Mesendoderm (in vitro differentiated cells): ENCODE measurements at regions not wholly inside any gene's neighbourhood (a gene's known extent, or its start where the extent isn't known, plus 50 kb on each side); places are given as distances from the start of the nearest gene placed in this dataset.

ENCODE experiments used
- DNase-seq: peaks from one replicate; pipeline ENCODE4 v3.0.0; 2013
- H2AK5ac ChIP-seq: 2 replicates; pipeline ENCODE4 v1.6.1; 2013; ENCODE audit warnings: low read length, inconsistent platforms
- H2BK120ac ChIP-seq: 2 replicates; pipeline ENCODE4 v1.6.1; 2013; ENCODE audit warnings: low read depth, mild to moderate bottlenecking, low read length, moderate library complexity, mixed read lengths
- H2BK15ac ChIP-seq: replicated peaks from 2 replicates; pipeline ENCODE4 v1.6.1; 2013; ENCODE audit warnings: low read depth, mild to moderate bottlenecking, moderate library complexity
- H2BK5ac ChIP-seq: 2 replicates; pipeline ENCODE4 v1.6.1; 2013; ENCODE audit warnings: low read length, inconsistent platforms
- H3K18ac ChIP-seq: 2 replicates; pipeline ENCODE4 v1.6.1; 2013; ENCODE audit warnings: mild to moderate bottlenecking, low read length, mixed read lengths
- H3K23ac ChIP-seq: one replicate; pipeline ENCODE4 v1.6.1; 2013; ENCODE audit warnings: low read length
- H3K27ac ChIP-seq: 2 replicates; pipeline ENCODE4 v1.5.1; 2013; ENCODE audit warnings: low read depth, mild to moderate bottlenecking, inconsistent platforms, low read length, moderate library complexity
- H3K27me3 ChIP-seq: 2 replicates; pipeline ENCODE4 v1.6.1; 2013; ENCODE audit warnings: low read length, control low read depth, mild to moderate bottlenecking, inconsistent platforms; ENCODE audit not compliant: insufficient read depth, poor library complexity
- H3K36me3 ChIP-seq: 2 replicates; pipeline ENCODE4 v1.6.1; 2013; ENCODE audit warnings: low read length, inconsistent platforms; ENCODE audit not compliant: control insufficient read depth, insufficient read depth
- H3K4ac ChIP-seq: one replicate; pipeline ENCODE4 v1.6.1; 2013; ENCODE audit warnings: low read depth, mild to moderate bottlenecking, low read length, moderate library complexity
- H3K4me1 ChIP-seq: 2 replicates; pipeline ENCODE4 v1.6.1; 2013; ENCODE audit warnings: low read depth, low read length, inconsistent platforms; ENCODE audit not compliant: control insufficient read depth
- H3K4me2 ChIP-seq: 2 replicates; pipeline ENCODE4 v1.6.1; 2013; ENCODE audit warnings: low read length
- H3K4me3 ChIP-seq: 2 replicates; pipeline ENCODE4 v1.5.1; 2013; ENCODE audit warnings: mild to moderate bottlenecking, low read length
- H3K56ac ChIP-seq: one replicate; pipeline ENCODE4 v1.6.1; 2013; ENCODE audit warnings: low read length
- H3K79me1 ChIP-seq: 2 replicates; pipeline ENCODE4 v1.6.1; 2013; ENCODE audit warnings: low read length, inconsistent platforms
- H3K79me2 ChIP-seq: 2 replicates; pipeline ENCODE4 v1.6.1; 2013; ENCODE audit warnings: mild to moderate bottlenecking, low read length; ENCODE audit not compliant: control insufficient read depth, insufficient read depth
- H3K9ac ChIP-seq: 2 replicates; pipeline ENCODE4 v1.6.1; 2013; ENCODE audit warnings: low read length, inconsistent platforms
- H4K5ac ChIP-seq: one replicate; pipeline ENCODE4 v1.6.1; 2013; ENCODE audit warnings: low read length
- H4K8ac ChIP-seq: one replicate; pipeline ENCODE4 v1.6.1; 2013; ENCODE audit warnings: low read depth, mild to moderate bottlenecking, control low read depth, low read length, moderate library complexity
- WGBS: extraction: QIAGEN DNeasy Blood & Tissue Kit; methylation state at CpG from one replicate; pipeline ENCODE4 v1.1.7; 2013; ENCODE audit warnings: low lambda C conversion rate, missing lambda C conversion rate; ENCODE audit not compliant: insufficient coverage; ENCODE audit errors: extremely low coverage; 5-methylcytosine and 5-hydroxymethylcytosine counted together

GRCh38 chr15:38614621-38615020 lies 50.0 kb upstream of the RASGRP1 start:
- no peak overlapping the region for H4K5ac ChIP-seq
- no CpG with 5 or more reads among the region's 1 CpG for WGBS

GRCh38 chr15:38617831-38618230 lies 53.2 kb upstream of the RASGRP1 start:
- Histone ChIP-seq H3K27ac (no peak overlapping the region), H4K5ac (no peak overlapping the region), H2BK5ac (no peak overlapping the region), H3K4me3 (no peak overlapping the region), H3K4me1 (no peaks in the 10 kb centered on the region), H3K79me2 (no peaks in the 10 kb centered on the region), H4K8ac (no peak overlapping the region), H3K4ac (no peak overlapping the region), H2AK5ac (no peak overlapping the region), H3K23ac (no peak overlapping the region), H2BK15ac (no peak overlapping the region), H3K4me2 (no peak overlapping the region), H3K56ac (no peak overlapping the region), H3K18ac (no peak overlapping the region), H3K9ac (no peak overlapping the region), H3K27me3 (no peaks in the 10 kb centered on the region), H2BK120ac (no peak overlapping the region), H3K79me1 (no peaks in the 10 kb centered on the region), H3K36me3 (no peaks in the 10 kb centered on the region)
- WGBS, result no CpG with 5 or more reads among the region's 2 CpGs
- DNase-seq, result no peak

More at GRCh38 chr15:38614621-38615020, 50.0 kb upstream of the RASGRP1 start:
- H3K4me1 ChIP-seq, result no peaks in the 10 kb centered on the region
- no peak overlapping the region for H3K4ac ChIP-seq
- no peak overlapping the region for H3K4me2 ChIP-seq
- no peak overlapping the region for H3K56ac ChIP-seq
- no peak overlapping the region for H3K23ac ChIP-seq
- DNase-seq, result no peak
- H3K36me3 ChIP-seq, result no peaks in the 10 kb centered on the region
- H3K79me2 ChIP-seq, result no peaks in the 10 kb centered on the region
- H3K79me1 ChIP-seq, result no peaks in the 10 kb centered on the region
- H2BK15ac ChIP-seq, result no peak overlapping the region
- no peak overlapping the region for H2BK5ac ChIP-seq
- H2BK120ac ChIP-seq, result no peak overlapping the region
- no peak overlapping the region for H4K8ac ChIP-seq
- H3K27me3 ChIP-seq, result no peaks in the 10 kb centered on the region
- H3K4me3 ChIP-seq, result no peak overlapping the region
- H2AK5ac ChIP-seq, result no peak overlapping the region
- no peak overlapping the region for H3K18ac ChIP-seq
- no peak overlapping the region for H3K27ac ChIP-seq
- H3K9ac ChIP-seq, result no peak overlapping the region

- no peak for DNase-seq
- no peak overlapping the region for H3K9ac ChIP-seq
- H3K79me1 ChIP-seq, result no peaks in the 10 kb centered on the region
- H2AK5ac ChIP-seq, result no peak overlapping the region
- no peak overlapping the region for H4K8ac ChIP-seq
- no peaks in the 10 kb centered on the region for H3K36me3 ChIP-seq
- H4K5ac ChIP-seq, result no peak overlapping the region
- no peaks in the 10 kb centered on the region for H3K27me3 ChIP-seq
- H3K56ac ChIP-seq, result no peak overlapping the region
- WGBS, result no CpG with 5 or more reads among the region's 4 CpGs
- H3K23ac ChIP-seq, result no peak overlapping the region
- H3K18ac ChIP-seq, result no peak overlapping the region
- no peak overlapping the region for H2BK5ac ChIP-seq
- H3K4me2 ChIP-seq, result no peak overlapping the region
- H3K79me2 ChIP-seq, result no peaks in the 10 kb centered on the region
- no peak overlapping the region for H3K27ac ChIP-seq
- no peak overlapping the region for H3K4me3 ChIP-seq
- H2BK120ac ChIP-seq, result no peak overlapping the region
- no peaks in the 10 kb centered on the region for H3K4me1 ChIP-seq
- no peak overlapping the region for H3K4ac ChIP-seq
- no peak overlapping the region for H2BK15ac ChIP-seq
Measured at GRCh38 chr15:38618242-38618955, 53.8 kb upstream of the RASGRP1 start.

GRCh38 chr15:38620098-38620497 lies 55.5 kb upstream of the RASGRP1 start:
- H3K4me3 ChIP-seq, result no peak overlapping the region
- no peak overlapping the region for H3K4ac ChIP-seq
- H3K9ac ChIP-seq, result no peak overlapping the region
- H4K5ac ChIP-seq, result no peak overlapping the region
- H3K4me1 ChIP-seq, result no peaks in the 10 kb centered on the region
- no peak overlapping the region for H2BK5ac ChIP-seq
- H3K36me3 ChIP-seq, result no peaks in the 10 kb centered on the region
- DNase-seq, result no peak
- H2BK15ac ChIP-seq, result no peak overlapping the region
- no peak overlapping the region for H3K4me2 ChIP-seq
- H3K27me3 ChIP-seq, result no peaks in the 10 kb centered on the region
- no peak overlapping the region for H3K23ac ChIP-seq
- no peak overlapping the region for H3K27ac ChIP-seq
- WGBS, result no CpG with 5 or more reads among the region's 2 CpGs
- no peak overlapping the region for H4K8ac ChIP-seq
- H3K79me1 ChIP-seq, result no peaks in the 10 kb centered on the region
- H3K79me2 ChIP-seq, result no peaks in the 10 kb centered on the region
- no peak overlapping the region for H3K18ac ChIP-seq
- H2BK120ac ChIP-seq, result no peak overlapping the region
- no peak overlapping the region for H2AK5ac ChIP-seq
- no peak overlapping the region for H3K56ac ChIP-seq

- no peak overlapping the region for H3K4me3 ChIP-seq
- H3K27me3 ChIP-seq, result no peaks in the 10 kb centered on the region
- no peak overlapping the region for H3K23ac ChIP-seq
- no peak overlapping the region for H3K4ac ChIP-seq
- H3K79me1 ChIP-seq, result no peaks in the 10 kb centered on the region
- no peaks in the 10 kb centered on the region for H3K4me1 ChIP-seq
- no peak overlapping the region for H3K27ac ChIP-seq
- 100% methylated on average over 1 of the region's 3 CpGs for WGBS
- H4K5ac ChIP-seq, result no peak overlapping the region
- H4K8ac ChIP-seq, result no peak overlapping the region
- no peak overlapping the region for H2AK5ac ChIP-seq
- no peak overlapping the region for H3K18ac ChIP-seq
- H2BK15ac ChIP-seq, result no peak overlapping the region
- H3K4me2 ChIP-seq, result no peak overlapping the region
- no peaks in the 10 kb centered on the region for H3K36me3 ChIP-seq
- H2BK120ac ChIP-seq, result no peak overlapping the region
- H3K79me2 ChIP-seq, result no peaks in the 10 kb centered on the region
- H3K9ac ChIP-seq, result no peak overlapping the region
- H3K56ac ChIP-seq, result no peak overlapping the region
- DNase-seq, result no peak
- no peak overlapping the region for H2BK5ac ChIP-seq
Measured at GRCh38 chr15:38620851-38621594, 56.4 kb upstream of the RASGRP1 start.
